ENCODE measurements at regions not wholly inside any gene's neighbourhood (a gene's known extent, or its start where the extent isn't known, plus 50 kb on each side); places are given as distances from the start of the nearest gene placed in this dataset.
"Not testable (repeated sequence)": the region's sequence is repeated elsewhere in the genome, so short reads cannot be mapped to it uniquely, and the experiment has no call there.

DNA sequence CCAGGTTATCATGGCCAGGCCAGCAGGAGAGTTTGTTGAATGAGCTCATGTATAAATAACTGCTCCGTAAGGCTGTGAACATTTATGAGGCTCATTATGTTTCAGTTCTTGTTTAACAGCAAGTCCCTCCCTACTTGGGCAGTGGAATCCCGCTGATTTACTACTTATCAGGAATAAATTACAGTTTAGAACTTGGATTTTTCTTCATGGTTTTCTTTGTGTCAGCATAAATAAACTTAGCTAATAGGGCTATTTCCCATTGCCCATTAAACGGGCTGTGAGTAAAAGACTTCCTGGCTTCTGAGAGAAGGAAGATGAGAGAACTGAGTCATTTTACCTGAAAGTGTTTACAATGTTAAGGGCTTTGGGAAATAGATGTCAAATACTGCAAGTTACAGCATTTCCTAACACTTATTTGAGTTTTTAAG is 701.6 kb upstream of the ANKRD30A start:
- H3K27ac ChIP-seq = no peak overlapping the region
- H3K9me3 ChIP-seq = no peaks in the 10 kb centered on the region
- H3K27me3 ChIP-seq = no peaks in the 10 kb centered on the region
- intact Hi-C loops (cut with DNase I) = no loop called here
- H3K4me1 ChIP-seq = no peaks in the 10 kb centered on the region
- TF ChIP-seq POLR2A (IDR thresholded peaks at IDR 0.05) = no peak
- TF ChIP-seq CTCF (IDR thresholded peaks at IDR 0.05) = no peak
- WGBS (ENCODE audit: insufficient coverage, low coverage, low lambda C conversion rate, missing lambda C conversion rate) = 58% methylated on average over 3 of the region's 3 CpGs
- DNase-seq (no peak), ATAC-seq (no peak)
- no peak overlapping the region for H3K4me3 ChIP-seq
- no peaks in the 10 kb centered on the region for H3K36me3 ChIP-seq

- no peak overlapping the region for H3K27ac ChIP-seq
- no peak for DNase-seq
- TF ChIP-seq POLR2A (IDR thresholded peaks at IDR 0.05) = no peak
- no peak for TF ChIP-seq CTCF (IDR thresholded peaks at IDR 0.05)
- no peaks in the 10 kb centered on the region for H3K36me3 ChIP-seq
- no peak for ATAC-seq
- H3K9me3 ChIP-seq = no peaks in the 10 kb centered on the region
- H3K27me3 ChIP-seq = no peaks in the 10 kb centered on the region
- H3K4me3 ChIP-seq = no peak overlapping the region
- intact Hi-C loops (cut with DNase I) = no loop called here
- no peaks in the 10 kb centered on the region for H3K4me1 ChIP-seq
Measured at GRCh38 chr10:36421992-36422391, 703.4 kb upstream of the ANKRD30A start.

GRCh38 chr10:36416513-36416912 is 708.9 kb upstream of the ANKRD30A start:
- H3K4me1 ChIP-seq = no peaks in the 10 kb centered on the region
- no peak for TF ChIP-seq POLR2A (IDR thresholded peaks at IDR 0.05)
- no peak for TF ChIP-seq CTCF (IDR thresholded peaks at IDR 0.05)
- H3K36me3 ChIP-seq = no peaks in the 10 kb centered on the region
- DNase-seq (no peak), ATAC-seq (no peak)
- no peaks in the 10 kb centered on the region for H3K27me3 ChIP-seq
- H3K9me3 ChIP-seq = no peaks in the 10 kb centered on the region
- no peak overlapping the region for H3K4me3 ChIP-seq
- WGBS (ENCODE audit: insufficient coverage, low coverage, low lambda C conversion rate, missing lambda C conversion rate) = 38% methylated on average over 1 of the region's 1 CpG
- H3K27ac ChIP-seq = no peak overlapping the region
- intact Hi-C loops (cut with DNase I) = no loop called here

GRCh38 chr10:36412942-36413341 is 712.5 kb upstream of the ANKRD30A start:
- intact Hi-C loops (cut with DNase I) = no loop called here
- Histone ChIP-seq H3K4me1 (no peaks in the 10 kb centered on the region), H3K36me3 (no peaks in the 10 kb centered on the region), H3K9me3 (no peaks in the 10 kb centered on the region), H3K4me3 (no peak overlapping the region), H3K27ac (no peak overlapping the region), H3K27me3 (no peaks in the 10 kb centered on the region)
- ATAC-seq = no peak
- 50% methylated on average over 1 of the region's 1 CpG for WGBS (ENCODE audit: insufficient coverage, low coverage, low lambda C conversion rate, missing lambda C conversion rate)
- no peak for DNase-seq
- no peak for TF ChIP-seq POLR2A (IDR thresholded peaks at IDR 0.05)
- no peak for TF ChIP-seq CTCF (IDR thresholded peaks at IDR 0.05)

- ATAC-seq; H3K36me3 ChIP-seq; H3K9me3 ChIP-seq; H3K4me1 ChIP-seq; intact Hi-C loops (cut with DNase I); DNase-seq; H3K27me3 ChIP-seq; H3K4me3 ChIP-seq; H3K27ac ChIP-seq: not testable (repeated sequence)
- WGBS (ENCODE audit: insufficient coverage, low coverage, low lambda C conversion rate, missing lambda C conversion rate) = 64% methylated on average over 1 of the region's 8 CpGs
Measured at GRCh38 chr10:36400238-36400637, 725.2 kb upstream of the ANKRD30A start.

Measured in right lobe of liver (tissue), 6 donors.